ENCODE measurements at regions not wholly inside any gene's neighbourhood (a gene's known extent, or its start where the extent isn't known, plus 50 kb on each side); places are given as distances from the start of the nearest gene placed in this dataset.

DNA sequence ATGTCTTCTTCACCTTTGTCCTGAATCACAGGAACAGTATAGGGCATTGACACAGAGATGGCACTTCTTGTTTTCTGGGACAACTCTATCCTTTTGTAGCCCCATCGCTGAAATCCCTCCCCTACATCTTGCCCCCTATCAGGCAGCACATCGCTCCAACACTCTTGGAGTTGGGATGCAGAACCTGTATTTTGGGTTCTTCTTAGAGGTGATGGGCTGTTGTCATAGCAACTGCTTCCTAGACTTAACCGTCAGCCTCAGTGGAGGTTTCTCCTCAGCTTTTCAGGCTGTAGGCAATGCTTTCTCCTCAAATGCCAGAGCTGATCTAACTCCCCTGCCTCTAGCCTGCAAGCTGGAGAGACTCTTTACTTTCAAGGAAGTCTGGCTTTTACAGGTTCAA is 99.9 kb upstream of the SPRED2 start:
- no peak for DNase-seq (ENCODE audit: low spot score)

DNA sequence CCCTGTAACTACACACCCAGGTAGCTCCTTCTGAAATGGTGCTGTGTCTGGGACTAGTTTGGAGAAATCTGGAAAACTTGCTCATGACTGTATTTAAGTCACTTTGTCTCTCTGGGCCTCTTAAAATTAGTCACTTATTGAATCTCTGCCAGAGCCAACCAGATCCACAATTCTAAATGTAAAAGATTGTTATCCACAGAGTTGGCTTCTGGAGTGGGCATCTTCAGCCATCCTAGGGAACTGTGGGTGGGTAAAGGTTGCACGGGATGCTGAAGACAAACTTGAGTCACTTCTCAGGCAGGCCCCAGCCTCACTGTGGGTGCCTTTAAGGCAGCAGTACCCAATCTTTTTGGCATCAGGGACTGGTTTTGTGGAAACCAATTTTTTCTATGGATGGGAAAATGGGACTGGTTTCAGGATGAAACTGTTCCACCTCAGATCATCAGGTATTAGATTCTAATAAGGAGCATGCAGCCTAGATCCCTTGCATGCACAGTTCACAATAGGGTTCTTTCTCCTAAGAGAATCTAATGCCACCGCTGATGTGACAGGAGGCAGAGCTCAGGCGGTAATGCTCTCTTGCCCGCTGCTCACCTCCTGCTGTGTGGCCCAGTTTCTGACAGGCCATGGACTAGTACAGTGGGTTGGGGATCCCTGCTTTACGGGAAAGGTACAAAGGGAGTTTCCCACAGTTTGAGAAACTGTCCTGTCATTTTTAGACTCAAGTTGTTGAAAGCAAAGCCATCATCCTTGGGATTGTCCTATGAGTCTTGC is 98.3 kb upstream of the SPRED2 start:
- DNase-seq (ENCODE audit: low spot score): no peak

DNA sequence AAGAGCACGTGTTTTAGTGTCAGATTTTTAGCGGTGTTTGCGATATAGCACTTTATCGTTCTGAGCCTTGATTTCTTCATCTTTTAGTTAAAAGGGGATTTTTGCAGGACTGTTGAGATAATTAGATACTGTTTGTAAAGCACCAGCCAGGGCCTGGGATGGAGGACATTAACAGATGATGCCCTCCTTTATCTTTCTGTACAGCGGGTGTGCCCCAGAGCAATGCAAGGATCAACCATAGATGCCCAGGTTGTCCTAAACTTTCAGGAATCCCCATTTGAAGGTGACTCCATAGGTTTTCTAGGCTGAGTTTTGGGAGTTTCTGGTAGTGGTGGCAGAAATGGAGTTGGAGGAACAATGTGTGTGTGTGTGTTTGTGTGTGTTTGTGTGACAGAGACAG is 97.0 kb upstream of the SPRED2 start:
- DNase-seq (ENCODE audit: low spot score): no peak

DNA sequence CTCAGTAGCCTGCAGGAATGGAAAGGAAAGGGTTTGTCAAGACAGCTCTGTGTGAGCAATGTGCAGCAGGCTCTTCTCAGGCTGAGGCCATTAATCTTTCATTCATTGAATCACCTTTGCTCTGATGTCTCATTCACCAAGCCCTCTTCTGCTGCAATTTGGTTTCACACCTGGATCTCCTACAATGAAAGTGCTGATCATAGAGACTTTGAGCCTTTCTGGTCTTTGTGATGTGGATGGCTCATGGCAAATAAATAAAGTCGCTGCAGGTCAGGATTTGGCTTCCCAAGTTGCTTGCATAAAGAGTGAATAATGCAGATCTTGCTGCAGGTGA is 95.8 kb upstream of the SPRED2 start:
- DNase-seq (ENCODE audit: low spot score): no peak

DNA sequence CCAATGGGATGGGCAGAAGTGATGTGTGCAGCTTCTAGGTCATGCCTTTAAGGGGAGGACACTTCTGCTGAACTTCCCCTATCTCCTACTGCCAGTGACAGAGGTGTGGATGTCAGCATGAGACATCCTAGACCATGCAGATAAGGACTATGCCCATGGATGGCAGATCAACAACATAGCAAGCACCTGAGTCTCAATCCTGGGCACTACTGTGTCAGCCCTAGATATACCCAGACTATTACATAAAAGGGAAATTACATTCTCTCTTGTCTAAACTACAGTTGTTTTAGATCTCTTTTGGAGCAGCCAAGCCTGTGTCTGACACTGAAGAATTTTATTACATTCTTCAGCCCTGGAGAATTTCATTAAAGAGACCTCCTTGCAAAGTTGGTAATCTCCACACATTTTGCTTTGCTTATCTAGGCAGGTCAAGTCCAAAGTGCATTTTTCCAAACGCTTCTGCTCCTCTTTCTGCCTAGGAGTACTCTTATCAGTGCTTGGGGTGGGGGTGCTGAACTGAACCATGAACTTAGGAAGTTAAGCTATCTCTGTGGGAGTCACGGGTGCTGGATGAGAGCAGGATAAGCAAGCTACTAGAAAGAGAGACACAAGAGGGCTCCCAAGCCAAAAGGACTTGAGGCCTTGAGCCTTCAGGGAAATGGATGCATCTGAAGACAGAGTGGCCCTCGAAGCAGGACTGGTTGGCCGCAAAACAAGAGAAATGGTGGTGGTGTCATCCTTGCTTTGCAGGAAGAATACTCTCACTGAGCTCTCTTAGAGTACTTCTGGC is 95.2 kb upstream of the SPRED2 start:
- DNase-seq (ENCODE audit: low spot score): no peak

DNA sequence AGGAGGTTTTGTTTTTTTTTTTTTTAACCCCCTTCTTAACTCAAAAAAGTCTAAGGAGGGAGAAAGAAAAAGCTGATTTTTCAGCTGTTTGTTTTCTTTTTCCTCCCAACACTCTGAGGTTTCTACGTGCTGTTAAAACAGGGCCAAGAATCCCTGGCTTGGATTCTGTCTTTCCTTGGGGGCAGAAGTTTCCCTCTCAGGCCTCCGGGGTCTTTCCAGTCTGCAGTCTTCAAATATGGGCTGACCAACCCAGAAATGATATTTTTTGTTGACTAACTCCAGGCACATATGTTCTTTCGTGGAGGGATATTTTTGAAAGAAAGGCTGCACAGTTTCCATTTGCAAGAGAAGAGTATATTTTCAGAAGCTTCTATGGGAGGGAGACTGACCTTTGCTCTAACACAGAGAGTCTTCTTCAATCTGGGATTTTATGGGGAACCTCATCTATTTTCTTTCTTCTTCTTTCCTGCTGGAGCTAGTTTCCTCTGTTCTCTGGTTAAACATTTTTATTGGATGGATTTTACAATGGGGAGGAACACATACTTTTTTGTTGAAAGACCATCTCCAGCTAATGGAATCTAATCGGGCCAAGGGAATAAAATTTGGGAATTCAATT is 93.3 kb upstream of the SPRED2 start:
- DNase-seq (ENCODE audit: low spot score): no peak

DNA sequence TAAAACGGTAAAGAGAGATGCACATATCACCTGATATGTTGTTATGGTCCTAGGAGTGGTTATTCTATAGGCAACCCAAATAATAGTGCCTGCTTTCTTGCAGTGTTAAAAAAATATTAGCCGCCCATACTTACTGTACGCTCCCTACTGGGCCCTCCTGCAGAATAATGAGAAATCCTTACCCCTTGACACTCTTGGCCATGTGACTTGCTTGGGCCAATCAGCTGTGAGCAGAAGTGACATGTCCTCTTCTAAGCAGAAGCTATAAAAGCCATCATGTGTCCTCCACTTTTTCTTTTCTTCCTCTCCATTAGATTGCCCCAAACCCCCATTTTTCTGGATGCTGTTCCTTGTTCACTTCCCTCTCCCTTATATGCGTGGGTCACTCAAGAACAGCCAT is 90.5 kb upstream of the SPRED2 start:
- DNase-seq (ENCODE audit: low spot score): no peak

DNA sequence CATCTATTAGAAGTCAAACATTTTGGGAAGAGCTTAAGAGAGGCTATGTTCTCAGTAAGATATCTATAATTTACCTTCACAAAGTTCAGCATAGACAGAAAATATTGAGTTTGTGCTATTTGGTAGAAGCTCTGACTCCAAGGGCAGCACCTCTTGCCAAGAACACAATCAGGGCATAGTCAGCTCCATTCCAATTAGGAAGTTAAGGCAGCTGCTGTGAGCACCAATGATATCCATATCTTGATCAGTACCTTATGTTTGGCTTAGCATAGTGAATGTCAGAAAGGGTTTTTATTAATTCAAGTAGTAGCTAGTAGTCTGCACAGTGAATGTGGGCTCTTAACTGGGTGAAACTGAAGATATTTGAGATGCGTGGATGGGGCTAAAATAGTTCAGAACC is 86.4 kb upstream of the SPRED2 start:
- DNase-seq (ENCODE audit: low spot score): no peak

DNA sequence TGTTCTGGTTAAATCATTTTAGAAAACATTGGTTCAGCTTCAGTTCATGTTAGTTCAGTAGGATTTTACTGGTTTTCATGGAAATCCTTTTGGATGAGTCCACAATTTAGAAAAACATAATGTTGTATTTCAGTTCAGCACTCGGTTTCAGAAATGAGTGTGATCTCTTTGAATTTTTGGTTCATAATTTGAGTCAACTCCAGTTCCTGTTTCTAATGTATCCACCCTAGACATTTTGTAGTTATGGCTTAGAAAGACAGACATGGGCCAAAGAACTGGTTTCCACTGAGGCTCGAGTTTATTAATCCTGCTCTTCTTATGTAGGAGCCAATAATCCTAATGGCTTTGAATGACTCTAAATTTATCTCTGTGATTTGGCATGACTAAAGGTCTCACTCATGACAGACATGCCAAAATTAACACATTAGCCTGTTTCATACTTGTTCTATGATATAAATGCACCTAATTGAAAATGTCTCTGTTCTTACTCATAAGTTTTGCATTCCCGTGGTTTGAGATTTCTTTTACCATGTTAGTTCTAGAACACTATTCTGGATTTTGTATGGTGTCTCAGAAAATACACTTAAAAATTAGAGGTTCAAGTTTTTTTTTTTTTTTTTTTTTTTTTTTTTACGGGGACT is 82.3 kb upstream of the SPRED2 start:
- DNase-seq (ENCODE audit: low spot score): no peak

DNA sequence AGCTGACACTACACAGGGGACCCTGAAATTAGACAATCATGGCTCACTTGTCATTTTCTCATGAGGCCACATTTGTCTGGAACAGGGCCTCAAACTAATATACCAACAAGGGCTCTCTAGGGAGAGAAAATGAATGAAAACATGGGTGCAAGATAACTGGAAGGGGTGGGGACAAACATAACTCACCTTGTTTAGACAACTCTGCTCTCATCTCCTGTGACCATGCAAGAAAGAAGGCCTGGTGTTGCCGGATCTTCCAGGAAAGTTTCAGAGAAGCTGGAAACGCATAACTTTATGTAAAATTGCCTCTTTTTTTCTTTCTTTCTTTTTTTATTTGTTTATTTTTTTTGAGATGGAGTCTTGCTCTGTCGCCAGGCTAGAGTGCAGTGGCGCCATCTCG is 80.4 kb upstream of the SPRED2 start:
- no peak for DNase-seq (ENCODE audit: low spot score)

DNA sequence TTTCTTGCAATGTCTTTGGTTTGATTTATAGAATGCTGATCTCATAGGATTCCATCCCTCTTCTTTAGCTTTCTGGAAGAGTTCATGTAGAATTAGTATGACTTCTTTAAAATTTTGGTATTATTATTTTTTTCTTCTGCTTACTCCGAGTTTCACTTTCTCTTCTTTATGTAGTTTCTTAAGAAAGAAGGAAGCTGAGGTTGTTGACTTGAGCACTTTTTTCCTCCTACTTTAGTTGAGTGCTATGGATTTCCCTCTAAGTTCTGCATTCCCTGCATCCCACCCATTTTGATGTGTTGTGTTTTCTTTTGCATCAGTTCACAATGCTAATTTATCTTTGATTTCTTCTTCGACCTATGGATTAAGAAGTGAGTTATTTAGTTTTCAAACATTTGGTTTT is 78.9 kb upstream of the SPRED2 start:
- no peak for DNase-seq (ENCODE audit: low spot score)

DNA sequence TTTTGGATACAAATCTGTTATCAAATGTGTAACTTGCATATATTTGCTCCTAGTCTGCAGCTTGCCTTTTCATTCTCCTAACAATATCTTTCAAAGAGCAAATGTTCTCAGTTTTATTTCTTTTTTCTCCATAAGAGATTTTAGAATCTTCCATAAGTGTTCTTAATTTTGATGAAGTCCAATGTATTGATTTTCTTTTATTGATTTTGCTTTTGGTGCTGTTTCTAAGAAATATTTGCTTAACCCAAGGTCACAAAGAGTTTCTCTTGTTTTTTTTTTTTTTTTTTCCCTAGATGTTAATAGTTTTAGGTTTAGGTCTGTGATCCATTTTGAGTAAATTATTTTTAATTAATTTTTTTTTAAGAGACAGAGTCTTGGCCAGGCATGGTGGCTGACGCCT is 75.8 kb upstream of the SPRED2 start:
- DNase-seq (ENCODE audit: low spot score): no peak

DNA sequence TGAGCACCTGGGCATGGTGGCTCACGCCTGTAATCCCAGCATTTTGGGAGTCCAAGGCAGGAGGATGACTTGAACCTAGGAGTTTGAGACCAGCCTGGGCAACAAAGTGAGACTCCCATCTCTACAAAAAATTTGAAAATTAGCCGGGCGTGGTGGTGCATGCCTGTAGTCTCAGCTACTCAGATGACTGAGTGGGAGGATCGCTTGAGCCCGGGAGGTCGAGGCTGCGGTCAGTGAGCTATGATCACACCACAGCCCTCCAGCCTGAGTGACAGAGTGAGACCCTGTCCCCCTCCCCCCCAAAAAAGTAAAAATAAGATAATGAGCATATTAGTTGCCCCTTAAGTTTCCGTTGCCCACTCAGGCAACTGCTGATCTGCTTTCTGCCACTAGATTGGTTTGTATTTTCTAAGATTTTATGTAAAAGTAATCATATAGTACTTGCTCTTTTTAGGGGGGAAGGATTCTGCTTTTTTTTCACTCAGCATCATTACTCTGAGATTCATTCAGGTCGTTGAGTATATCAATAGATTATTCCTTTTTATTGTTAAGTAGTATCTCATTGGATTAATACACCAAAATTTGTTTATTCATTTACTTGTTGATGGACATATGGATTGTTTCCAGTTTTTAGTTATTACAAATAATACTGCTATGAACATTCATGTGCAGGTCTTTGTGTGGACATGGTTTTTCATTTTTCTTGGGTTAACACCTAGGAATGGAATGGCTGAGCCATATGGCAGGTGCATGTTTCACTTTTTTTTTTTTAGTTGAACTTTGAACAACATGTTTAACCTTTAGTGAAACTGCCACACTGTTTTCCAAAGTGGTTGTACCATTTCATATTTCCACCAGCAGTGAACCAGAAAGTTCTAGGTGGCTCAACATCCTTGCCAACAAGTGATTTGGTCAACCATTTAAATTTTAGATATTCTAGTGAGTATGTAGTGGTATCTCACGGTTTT is 75.0 kb upstream of the SPRED2 start:
- no peak for DNase-seq (ENCODE audit: low spot score)

DNA sequence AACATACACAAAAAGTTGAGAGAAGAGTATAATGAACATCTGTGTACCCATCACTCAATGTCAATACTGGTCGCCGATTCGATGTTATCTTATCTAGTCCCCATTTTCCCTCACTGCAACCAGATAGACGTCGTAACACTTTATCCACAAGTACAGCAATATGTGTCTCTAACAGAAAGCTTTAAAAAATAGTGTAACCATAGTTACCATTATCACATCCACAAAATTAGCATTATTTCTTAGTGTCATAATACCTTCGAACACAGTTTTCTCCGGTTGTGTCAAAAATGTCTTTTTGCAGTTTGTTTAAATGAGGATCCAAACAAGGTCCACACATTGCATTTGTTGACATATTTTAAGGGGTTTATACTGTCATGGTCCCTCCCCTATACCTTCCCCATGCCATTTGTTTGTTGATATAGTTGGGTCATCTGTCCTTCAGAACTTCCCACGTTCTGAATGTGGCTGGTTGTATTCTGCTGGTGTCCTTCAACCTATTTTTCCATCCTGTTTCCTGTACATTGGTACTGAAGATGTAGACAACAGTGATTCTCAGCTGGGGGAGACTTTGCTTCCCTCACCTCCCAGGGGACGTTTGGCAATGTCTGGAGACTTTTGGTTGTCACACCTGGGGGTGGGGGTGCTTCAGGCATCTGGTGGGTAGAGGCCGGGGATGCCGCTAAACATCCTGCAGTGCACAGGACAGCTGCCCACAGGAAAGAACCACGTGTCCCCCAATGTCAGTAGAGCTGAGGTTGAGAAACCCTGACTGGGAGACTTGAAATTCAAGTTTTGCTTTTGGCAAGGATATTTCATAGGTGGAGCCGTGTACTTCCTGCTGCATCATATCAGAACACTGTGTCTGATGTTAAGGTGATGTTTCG is 72.7 kb upstream of the SPRED2 start:
- no peak for DNase-seq (ENCODE audit: low spot score)

DNA sequence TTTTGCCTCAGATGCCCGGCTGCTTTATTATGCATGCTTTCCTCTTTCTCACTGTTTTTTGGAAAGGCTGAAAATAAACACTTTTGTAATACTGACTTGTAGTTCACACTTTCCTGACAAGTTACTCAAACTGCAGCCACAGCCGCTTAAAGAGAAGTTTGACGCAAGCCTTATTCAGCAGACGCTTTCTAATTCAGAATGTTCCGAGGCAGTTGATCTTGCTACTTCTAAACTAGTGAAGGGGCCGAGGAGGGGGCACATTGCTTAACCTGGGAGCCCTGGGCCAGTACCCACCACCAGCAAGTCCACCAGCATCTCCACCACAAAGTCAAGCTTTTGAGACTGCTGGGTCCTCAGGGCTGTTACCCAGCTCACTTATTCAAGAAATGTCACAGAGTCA is 71.8 kb upstream of the SPRED2 start:
- DNase-seq (ENCODE audit: low spot score): no peak

DNA sequence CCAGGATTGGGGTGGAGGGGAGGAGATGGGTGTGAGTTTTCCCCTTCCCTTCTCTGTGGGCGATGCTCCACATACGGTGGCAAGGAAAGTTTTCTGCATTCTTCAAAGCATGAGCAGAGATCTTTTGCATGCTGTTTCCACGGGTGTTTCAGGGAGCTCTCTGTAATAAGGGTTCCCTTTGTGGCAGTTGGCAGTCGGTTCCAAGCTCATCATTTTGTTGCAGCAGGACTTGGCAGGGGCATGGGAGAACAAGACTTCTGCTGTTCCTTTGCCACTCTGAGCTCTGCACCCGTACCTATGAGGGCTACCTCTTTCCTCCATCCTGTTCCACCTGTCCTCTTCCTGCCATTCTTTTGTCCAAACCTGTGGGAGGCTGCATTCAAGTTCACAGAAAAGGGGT is 71.3 kb upstream of the SPRED2 start:
- DNase-seq (ENCODE audit: low spot score): no peak

DNA sequence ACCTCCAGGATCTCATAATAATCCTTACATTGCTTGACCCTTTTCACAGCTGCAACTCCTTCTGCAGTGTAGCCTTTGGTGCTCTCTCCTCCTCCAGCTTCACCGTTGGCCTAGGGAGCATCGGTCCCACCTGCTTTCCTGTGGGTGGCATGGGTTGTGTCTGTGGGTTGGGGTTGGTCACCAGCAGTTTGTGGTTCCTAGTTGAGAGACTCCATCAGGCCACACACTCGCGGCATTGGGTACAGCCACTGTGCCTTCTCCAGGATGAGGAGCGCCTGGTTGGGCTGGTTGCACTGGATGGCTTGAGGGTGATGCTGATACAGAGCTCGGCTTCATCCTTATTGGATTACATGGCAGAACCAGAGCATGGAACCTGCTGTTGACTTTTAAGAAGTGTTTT is 69.4 kb upstream of the SPRED2 start:
- no peak for DNase-seq (ENCODE audit: low spot score)

DNA sequence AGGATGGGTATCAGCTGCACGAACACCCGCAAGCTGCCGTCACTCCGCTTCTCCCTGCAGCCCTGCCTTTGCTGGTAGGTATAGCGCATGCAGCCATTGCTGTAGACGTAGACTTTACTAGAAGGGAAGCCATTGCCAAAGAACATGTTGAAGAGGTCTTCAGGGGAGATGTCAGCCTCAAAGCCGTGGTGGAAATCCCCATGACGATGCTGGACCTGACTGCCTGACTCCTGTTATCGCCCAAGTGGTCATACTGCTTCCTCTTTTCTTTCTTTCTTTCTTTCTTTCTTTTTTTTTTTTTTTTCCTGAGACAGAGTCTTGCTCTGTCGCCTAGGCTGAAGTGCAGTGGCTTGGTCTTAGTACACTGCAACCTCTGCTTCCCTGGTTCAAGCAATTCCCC is 68.7 kb upstream of the SPRED2 start:
- no peak for DNase-seq (ENCODE audit: low spot score)

DNA sequence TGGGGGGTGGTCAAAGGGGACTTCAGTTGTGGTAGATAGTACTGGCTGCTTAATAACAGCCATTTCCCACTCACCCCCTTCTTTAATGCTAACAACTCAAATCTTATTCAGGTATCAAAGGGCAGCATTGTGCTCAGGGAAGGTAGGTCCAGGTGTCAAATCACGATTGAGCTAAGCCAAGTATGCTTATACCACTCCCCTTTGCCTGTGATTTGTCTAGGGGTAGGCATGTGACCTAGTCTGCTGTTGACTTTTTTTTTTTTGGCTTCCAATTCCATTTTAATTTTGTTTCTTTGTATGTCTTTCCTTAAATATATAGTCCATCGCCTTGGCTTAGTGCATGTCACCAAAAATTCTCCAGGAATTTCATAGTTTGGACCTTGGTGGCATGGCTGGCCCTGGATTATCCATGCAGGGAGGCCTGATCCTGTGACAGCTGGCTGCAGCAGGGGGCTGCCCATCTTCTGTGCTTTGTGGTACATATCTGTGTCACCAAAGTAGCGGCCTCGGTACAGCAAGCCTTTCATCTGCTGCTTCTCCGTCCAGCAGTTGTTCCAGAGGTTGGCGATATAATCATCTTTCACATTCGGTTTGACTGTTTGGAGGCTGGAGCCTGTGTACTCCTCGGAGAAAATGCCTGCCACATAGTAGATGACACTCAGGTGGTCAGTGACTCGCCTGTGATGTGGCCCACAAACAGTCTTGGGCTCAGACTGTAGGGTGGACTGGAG is 68.1 kb upstream of the SPRED2 start:
- no peak for DNase-seq (ENCODE audit: low spot score)

DNA sequence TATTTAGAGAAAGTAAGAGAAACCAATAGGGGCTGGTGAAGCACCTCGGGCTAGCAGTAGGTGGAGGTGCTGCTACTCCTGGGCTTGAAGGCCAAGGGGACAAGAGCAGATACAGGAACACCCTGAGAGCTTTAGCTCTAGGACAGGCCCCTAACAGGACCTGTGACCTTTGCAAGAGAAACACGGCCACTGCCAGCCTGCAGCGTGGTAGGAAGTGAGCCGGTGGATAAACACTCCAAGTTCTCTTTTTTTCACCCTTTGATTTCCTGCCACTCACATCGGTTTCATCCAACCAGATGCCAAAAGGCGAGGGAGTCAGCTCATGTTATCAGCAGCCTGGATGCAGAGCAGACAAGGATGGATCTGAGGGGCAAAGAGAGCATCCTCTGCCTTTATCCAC is 66.8 kb upstream of the SPRED2 start:
- DNase-seq (ENCODE audit: low spot score): no peak
